ENCODE measurements at regions not wholly inside any gene's neighbourhood (a gene's known extent, or its start where the extent isn't known, plus 50 kb on each side); places are given as distances from the start of the nearest gene placed in this dataset.
"Not testable (repeated sequence)": the region's sequence is repeated elsewhere in the genome, so short reads cannot be mapped to it uniquely, and the experiment has no call there.

GRCh38 chr10:33897291-33897752, 562.9 kb upstream of the NRP1 start:
- DNase-seq: peak; percentile 60

GRCh38 chr10:33893506-33893905, 559.0 kb upstream of the NRP1 start:
- no peak for DNase-seq

GRCh38 chr10:33889371-33889770, 554.9 kb upstream of the NRP1 start:
- no peak for DNase-seq

GRCh38 chr10:33887188-33887587, 552.7 kb upstream of the NRP1 start:
- DNase-seq: no peak

GRCh38 chr10:33886299-33886698, 551.8 kb upstream of the NRP1 start:
- DNase-seq: no peak

- no peak for DNase-seq
Measured at GRCh38 chr10:33884604-33885003, 550.1 kb upstream of the NRP1 start.

GRCh38 chr10:33883881-33884280, 549.4 kb upstream of the NRP1 start:
- no peak for DNase-seq

GRCh38 chr10:33882996-33883395, 548.5 kb upstream of the NRP1 start:
- no peak for DNase-seq

GRCh38 chr10:33880291-33880690, 545.8 kb upstream of the NRP1 start:
- DNase-seq: no peak

- no peak for DNase-seq
Measured at GRCh38 chr10:33878238-33878786, 543.8 kb upstream of the NRP1 start.

- DNase-seq: no peak
Measured at GRCh38 chr10:33876584-33877400, 542.3 kb upstream of the NRP1 start.

GRCh38 chr10:33875924-33876583, 541.6 kb upstream of the NRP1 start:
- no peak for DNase-seq

- no peak for DNase-seq
Measured at GRCh38 chr10:33871061-33871956, 536.8 kb upstream of the NRP1 start.

GRCh38 chr10:33869481-33869880, 535.0 kb upstream of the NRP1 start:
- no peak for DNase-seq

- DNase-seq: no peak
Measured at GRCh38 chr10:33869028-33869427, 534.6 kb upstream of the NRP1 start.

- not testable (repeated sequence) for DNase-seq
Measured at GRCh38 chr10:33867199-33867789, 532.8 kb upstream of the NRP1 start.

GRCh38 chr10:33863352-33863751, 528.9 kb upstream of the NRP1 start:
- no peak for DNase-seq

- no peak for DNase-seq
Measured at GRCh38 chr10:33862536-33863105, 528.2 kb upstream of the NRP1 start.

- DNase-seq: no peak
Measured at GRCh38 chr10:33861833-33862232, 527.4 kb upstream of the NRP1 start.

- no peak for DNase-seq
Measured at GRCh38 chr10:33861016-33861704, 526.7 kb upstream of the NRP1 start.

- no peak for DNase-seq
Measured at GRCh38 chr10:33860552-33860951, 526.1 kb upstream of the NRP1 start.
